ENCODE measurements at regions not wholly inside any gene's neighbourhood (a gene's known extent, or its start where the extent isn't known, plus 50 kb on each side); places are given as distances from the start of the nearest gene placed in this dataset.

DNA sequence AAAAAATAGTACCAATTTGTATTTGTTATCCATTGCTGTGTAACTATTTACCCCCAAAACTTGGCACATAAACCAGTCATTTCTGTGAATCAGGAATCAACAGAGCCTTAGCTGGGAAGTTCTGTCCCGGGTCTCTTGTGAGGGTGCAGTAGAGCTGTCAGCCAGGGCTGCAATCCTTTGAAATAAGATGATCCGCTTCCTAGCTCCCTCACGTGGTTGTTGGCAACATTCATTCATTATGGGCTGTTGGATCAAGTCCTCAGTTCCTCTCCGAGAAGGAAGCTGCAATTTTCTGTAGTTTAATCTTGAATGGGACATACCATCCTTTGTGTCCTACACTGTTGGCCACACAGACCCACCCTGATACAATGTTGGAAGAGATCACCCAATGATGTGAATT lies 277.2 kb downstream of the SUCLA2 start:
- no peaks in the 10 kb centered on the region for H3K4me1 ChIP-seq (ENCODE audit: insufficient read depth, low read length, poor library complexity, severe bottlenecking)
- H4K20me1 ChIP-seq (ENCODE audit: insufficient read depth, low read length, poor library complexity, severe bottlenecking): no peaks in the 10 kb centered on the region
- H3K36me3 ChIP-seq (ENCODE audit: insufficient read depth, low read length): no peaks in the 10 kb centered on the region
- H2AFZ ChIP-seq (ENCODE audit: low read length): no peak overlapping the region
- no peak for TF ChIP-seq EZH2phosphoT487 (IDR thresholded peaks at IDR 0.05; ENCODE audit: borderline replicate concordance)
- TF ChIP-seq, protein P1, sequence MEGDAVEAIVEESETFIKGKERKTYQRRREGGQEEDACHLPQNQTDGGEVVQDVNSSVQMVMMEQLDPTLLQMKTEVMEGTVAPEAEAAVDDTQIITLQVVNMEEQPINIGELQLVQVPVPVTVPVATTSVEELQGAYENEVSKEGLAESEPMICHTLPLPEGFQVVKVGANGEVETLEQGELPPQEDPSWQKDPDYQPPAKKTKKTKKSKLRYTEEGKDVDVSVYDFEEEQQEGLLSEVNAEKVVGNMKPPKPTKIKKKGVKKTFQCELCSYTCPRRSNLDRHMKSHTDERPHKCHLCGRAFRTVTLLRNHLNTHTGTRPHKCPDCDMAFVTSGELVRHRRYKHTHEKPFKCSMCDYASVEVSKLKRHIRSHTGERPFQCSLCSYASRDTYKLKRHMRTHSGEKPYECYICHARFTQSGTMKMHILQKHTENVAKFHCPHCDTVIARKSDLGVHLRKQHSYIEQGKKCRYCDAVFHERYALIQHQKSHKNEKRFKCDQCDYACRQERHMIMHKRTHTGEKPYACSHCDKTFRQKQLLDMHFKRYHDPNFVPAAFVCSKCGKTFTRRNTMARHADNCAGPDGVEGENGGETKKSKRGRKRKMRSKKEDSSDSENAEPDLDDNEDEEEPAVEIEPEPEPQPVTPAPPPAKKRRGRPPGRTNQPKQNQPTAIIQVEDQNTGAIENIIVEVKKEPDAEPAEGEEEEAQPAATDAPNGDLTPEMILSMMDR (conservative IDR thresholded peaks at IDR 0.05; ENCODE audit: low read length): no peak
- no peak overlapping the region for H3K4me2 ChIP-seq (ENCODE audit: low read depth, low read length, poor library complexity, severe bottlenecking)
- no peaks in the 10 kb centered on the region for H3K9me2 ChIP-seq (replicated peaks; ENCODE audit: low read depth, low read length)
- no peaks in the 10 kb centered on the region for H3F3A ChIP-seq (ENCODE audit: low read depth)
- H3K9me3 ChIP-seq (ENCODE audit: insufficient read depth, low read depth, low read length): no peaks in the 10 kb centered on the region
- H3K27me3 ChIP-seq (ENCODE audit: insufficient read depth, low read length, poor library complexity, severe bottlenecking): no peaks in the 10 kb centered on the region
- no peak overlapping the region for H3K9ac ChIP-seq (ENCODE audit: low read depth, low read length, poor library complexity, severe bottlenecking)
- H3K79me2 ChIP-seq (ENCODE audit: insufficient read depth, low read length): no peaks in the 10 kb centered on the region
- no peak overlapping the region for H3K4me3 ChIP-seq (ENCODE audit: low read length, poor library complexity, severe bottlenecking)

GRCh38 chr13:47719164-47719563 lies 281.9 kb downstream of the SUCLA2 start:
- Histone ChIP-seq H3K4me2 (ENCODE audit: low read depth, low read length, poor library complexity, severe bottlenecking) (no peak overlapping the region), H3F3A (ENCODE audit: low read depth) (no peaks in the 10 kb centered on the region), H3K9ac (ENCODE audit: low read depth, low read length, poor library complexity, severe bottlenecking) (no peak overlapping the region), H3K79me2 (ENCODE audit: insufficient read depth, low read length) (no peaks in the 10 kb centered on the region), H3K27me3 (ENCODE audit: insufficient read depth, low read length, poor library complexity, severe bottlenecking) (no peaks in the 10 kb centered on the region), H3K4me3 (ENCODE audit: low read length, poor library complexity, severe bottlenecking) (no peak overlapping the region), H3K36me3 (ENCODE audit: insufficient read depth, low read length) (no peaks in the 10 kb centered on the region), H2AFZ (ENCODE audit: low read length) (no peak overlapping the region), H4K20me1 (ENCODE audit: insufficient read depth, low read length, poor library complexity, severe bottlenecking) (no peaks in the 10 kb centered on the region), H3K4me1 (ENCODE audit: insufficient read depth, low read length, poor library complexity, severe bottlenecking) (no peaks in the 10 kb centered on the region), H3K9me2 (replicated peaks; ENCODE audit: low read depth, low read length) (no peaks in the 10 kb centered on the region), H3K9me3 (ENCODE audit: insufficient read depth, low read depth, low read length) (no peaks in the 10 kb centered on the region)
- no peak for TF ChIP-seq EZH2phosphoT487 (IDR thresholded peaks at IDR 0.05; ENCODE audit: borderline replicate concordance)
- TF ChIP-seq, protein P1 (conservative IDR thresholded peaks at IDR 0.05; ENCODE audit: low read length): no peak

- Histone ChIP-seq H3K9me3 (ENCODE audit: insufficient read depth, low read depth, low read length) (no peaks in the 10 kb centered on the region), H4K20me1 (ENCODE audit: insufficient read depth, low read length, poor library complexity, severe bottlenecking) (no peaks in the 10 kb centered on the region), H3K36me3 (ENCODE audit: insufficient read depth, low read length) (no peaks in the 10 kb centered on the region), H3K4me1 (ENCODE audit: insufficient read depth, low read length, poor library complexity, severe bottlenecking) (no peaks in the 10 kb centered on the region), H3K9ac (ENCODE audit: low read depth, low read length, poor library complexity, severe bottlenecking) (no peak overlapping the region), H3F3A (ENCODE audit: low read depth) (no peaks in the 10 kb centered on the region), H3K9me2 (replicated peaks; ENCODE audit: low read depth, low read length) (no peaks in the 10 kb centered on the region), H3K4me3 (ENCODE audit: low read length, poor library complexity, severe bottlenecking) (no peak overlapping the region), H3K27me3 (ENCODE audit: insufficient read depth, low read length, poor library complexity, severe bottlenecking) (no peaks in the 10 kb centered on the region), H3K4me2 (ENCODE audit: low read depth, low read length, poor library complexity, severe bottlenecking) (no peak overlapping the region), H2AFZ (ENCODE audit: low read length) (no peak overlapping the region), H3K79me2 (ENCODE audit: insufficient read depth, low read length) (no peaks in the 10 kb centered on the region)
- TF ChIP-seq EZH2phosphoT487 (IDR thresholded peaks at IDR 0.05; ENCODE audit: borderline replicate concordance): no peak
- TF ChIP-seq, protein P1 (conservative IDR thresholded peaks at IDR 0.05; ENCODE audit: low read length): no peak
Observed at GRCh38 chr13:47718556-47718955, 282.5 kb downstream of the SUCLA2 start.

All from Loucy (cell line).